A549 (cell line): ENCODE measurements at regions not wholly inside any gene's neighbourhood (a gene's known extent, or its start where the extent isn't known, plus 50 kb on each side); places are given as distances from the start of the nearest gene placed in this dataset.
"Not testable (repeated sequence)": the region's sequence is repeated elsewhere in the genome, so short reads cannot be mapped to it uniquely, and the experiment has no call there.

ENCODE experiments used
- ATAC-seq, 2 experiments: fragments of 200-7000 bp in 1 of 2; fragments of >200 bp in 1 of 2; cut with Nextera tagmentation in 1 of 2; cut with Tn5 transposase in 1 of 2; 3 replicates each; pipeline versions ENCODE4 v1.8.0 to v1.9.1; 2018 to 2020; ENCODE audit warnings: mild to moderate bottlenecking in 1 of 2, moderate library complexity in 1 of 2
- CTCF ChIA-PET: fragments of 300-600 bp; sonication (Branson Sonifier 250); formaldehyde crosslinking; extraction: SDS; loops from one replicate; lab custom pipeline; 2021; ENCODE audit warnings: antibody characterized with exemption, inconsistent platforms; lab: Yijun Ruan, JAX
- POLR2A ChIA-PET: fragments of 350-600 bp; formaldehyde crosslinking; extraction: SDS; loops from one replicate; lab custom pipeline; 2021; ENCODE audit warnings: antibody characterized with exemption, inconsistent platforms; lab: Yijun Ruan, JAX
- DNase-seq, 2 experiments: peaks; one replicate each; pipeline versions ENCODE4 v3.0.0 to v3.0.0-alpha.2; 2011 to 2016; ENCODE audit warnings: low read depth in 1 of 2, low spot score in 1 of 2
- FAIRE-seq: peaks from 2 replicates; lab custom pipeline; 2011; peaks lifted over from hg19 to GRCh38; lab: Jason Lieb, UNC
- H3K27ac ChIP-seq, 2 experiments: fragments of >200 bp; sonication (Bioruptor Twin); formaldehyde crosslinking; 3 replicates each; pipeline ENCODE4 v1.5.1; 2016 to 2017
- H3K4me1 ChIP-seq: fragments of >200 bp; sonication (Bioruptor Twin); formaldehyde crosslinking; 3 replicates; pipeline ENCODE4 v1.6.1; 2016
- H3K4me2 ChIP-seq: fragments of >200 bp; sonication (Bioruptor Twin); formaldehyde crosslinking; 3 replicates; pipeline ENCODE4 v1.6.1; 2016
- H3K4me3 ChIP-seq: fragments of >200 bp; sonication (Bioruptor Twin); formaldehyde crosslinking; 3 replicates; pipeline ENCODE4 v1.5.1; 2016
- H3K9me3 ChIP-seq: fragments of >200 bp; sonication (Bioruptor Twin); formaldehyde crosslinking; 3 replicates; pipeline ENCODE4 v1.6.1; 2016
- BHLHE40 ChIP-seq: IDR thresholded peaks from 2 replicates; pipeline ENCODE4 v1.6.1; 2012; ENCODE audit warnings: low read depth, low read length, inconsistent platforms
- CBX8 ChIP-seq: fragments of 200-600 bp; sonication (generic); IDR thresholded peaks from 2 replicates; pipeline ENCODE4 v1.6.1; 2016
- CHD4 ChIP-seq: fragments of 200-600 bp; sonication (generic); IDR thresholded peaks from 2 replicates; pipeline ENCODE4 v1.6.1; 2016; ENCODE audit warnings: antibody characterized with exemption, mild to moderate bottlenecking, borderline replicate concordance
- CTCF ChIP-seq: fragments of >200 bp; sonication (Bioruptor Twin); formaldehyde crosslinking; IDR thresholded peaks from 3 replicates; pipeline ENCODE4 v1.5.1; 2016
- EHF ChIP-seq: fragments of 250-450 bp; sonication (Bioruptor Pico); IDR thresholded peaks from 2 replicates; pipeline ENCODE4 v1.5.0; 2020; ENCODE audit warnings: mild to moderate bottlenecking
- EHMT2 ChIP-seq: fragments of 200-600 bp; sonication (generic); IDR thresholded peaks from 2 replicates; pipeline ENCODE4 v1.6.1; 2016; ENCODE audit warnings: antibody characterized with exemption, low read depth, mild to moderate bottlenecking, moderate library complexity
- FOSB ChIP-seq: fragments of 250-450 bp; sonication (Bioruptor Pico); IDR thresholded peaks from 2 replicates; pipeline ENCODE4 v1.5.0; 2020; ENCODE audit warnings: mild to moderate bottlenecking, moderate library complexity
- HES2 ChIP-seq: fragments of >200 bp; sonication (Bioruptor Twin); formaldehyde crosslinking; IDR thresholded peaks from 2 replicates; pipeline ENCODE4 v1.6.1; 2016
- HMGXB4 ChIP-seq: fragments of 250-450 bp; sonication (Bioruptor Pico); IDR thresholded peaks from 2 replicates; pipeline ENCODE4 v1.5.0; 2021; ENCODE audit warnings: mild to moderate bottlenecking, moderate library complexity, borderline replicate concordance
- HOXB5 ChIP-seq: fragments of 250-450 bp; sonication (Bioruptor Pico); IDR thresholded peaks from 2 replicates; pipeline ENCODE4 v1.5.0; 2020; ENCODE audit warnings: mild to moderate bottlenecking, moderate library complexity
- JUN ChIP-seq, 2 experiments: fragments of >200 bp; sonication (Bioruptor Twin); formaldehyde crosslinking; IDR thresholded peaks; 2 replicates in 1 of 2; 3 replicates in 1 of 2; pipeline ENCODE4 v1.6.1; 2016 to 2017
- KDM5A ChIP-seq: fragments of 200-600 bp; sonication (generic); IDR thresholded peaks from 2 replicates; pipeline ENCODE4 v1.6.1; 2016; ENCODE audit warnings: antibody characterized with exemption, mild to moderate bottlenecking
- MAFK ChIP-seq: fragments of 450-650 bp; IDR thresholded peaks from 2 replicates; pipeline ENCODE4 v1.6.1; 2014; ENCODE audit not compliant: partially characterized antibody
- MAZ ChIP-seq: fragments of 150-350 bp; IDR thresholded peaks from 2 replicates; pipeline ENCODE4 v1.6.1; 2014; ENCODE audit warnings: antibody characterized with exemption, low read depth, low read length, borderline replicate concordance
- POLR2AphosphoS2 ChIP-seq: conservative IDR thresholded peaks from 2 replicates; pipeline ENCODE4 v1.6.1; 2012; ENCODE audit warnings: low read length, improper control_type of control experiment, inconsistent platforms
- RFX5 ChIP-seq: fragments of 450-650 bp; IDR thresholded peaks from 2 replicates; pipeline ENCODE4 v1.7.1; 2014; ENCODE audit warnings: antibody characterized with exemption, mild to moderate bottlenecking, moderate library complexity
- SREBF2 ChIP-seq: fragments of 450-650 bp; IDR thresholded peaks from 2 replicates; pipeline ENCODE4 v1.6.1; 2014; ENCODE audit warnings: mild to moderate bottlenecking, moderate library complexity
- ZSCAN20 ChIP-seq: fragments of 250-450 bp; sonication (Bioruptor Pico); IDR thresholded peaks from 2 replicates; pipeline ENCODE4 v1.8.0; 2022; ENCODE audit warnings: mild to moderate bottlenecking, moderate library complexity
- WGBS: methylation state at CpG from one replicate; pipeline ENCODE4 v1.1.6; 2017; ENCODE audit errors: missing lambda C conversion rate; 5-methylcytosine and 5-hydroxymethylcytosine counted together

GRCh38 chr2:47690706-47691325 is 92.1 kb upstream of the MSH6 start:
- H3K4me3 ChIP-seq, H3K4me1 ChIP-seq, FAIRE-seq, ATAC-seq, CTCF ChIA-PET, H3K9me3 ChIP-seq, H3K27ac ChIP-seq, H3K4me2 ChIP-seq, DNase-seq, POLR2A ChIA-PET: not testable (repeated sequence)
- WGBS: 94% methylated on average over 42 of the region's 44 CpGs

GRCh38 chr2:47690132-47690531 is 92.8 kb upstream of the MSH6 start:
- ChIA-PET CTCF (no interaction called here), POLR2A (no interaction called here)
- WGBS: 44% methylated on average over 2 of the region's 2 CpGs
- FAIRE-seq (no peak), DNase-seq (no peak), ATAC-seq (no peak)
- H3K4me2 ChIP-seq: no peak overlapping the region
- H3K4me1 ChIP-seq: no peaks in the 10 kb centered on the region
- H3K9me3 ChIP-seq: no peaks in the 10 kb centered on the region
- no peak for TF ChIP-seq POLR2AphosphoS2
- TF ChIP-seq HES2: no peak
- TF ChIP-seq MAZ: no peak
- TF ChIP-seq JUN (IDR thresholded peaks at IDR 0.05): no peak
- no peak for TF ChIP-seq HOXB5 (CRISPR knock-in tag)
- TF ChIP-seq HMGXB4 (CRISPR knock-in tag): no peak
- no peak for TF ChIP-seq KDM5A
- TF ChIP-seq MAFK: no peak
- no peak for TF ChIP-seq EHMT2
- no peak for TF ChIP-seq FOSB (CRISPR knock-in tag)
- TF ChIP-seq CBX8: no peak
- no peak for TF ChIP-seq BHLHE40
- TF ChIP-seq SREBF2: no peak
- no peak for TF ChIP-seq CHD4
- no peak for TF ChIP-seq CTCF
- no peak for TF ChIP-seq EHF (CRISPR knock-in tag)
- no peak for TF ChIP-seq RFX5
- TF ChIP-seq ZSCAN20 (CRISPR knock-in tag): no peak
- no peak overlapping the region for H3K27ac ChIP-seq
- H3K4me3 ChIP-seq: no peak overlapping the region

- ATAC-seq, H3K4me2 ChIP-seq, H3K9me3 ChIP-seq, H3K27ac ChIP-seq, H3K4me1 ChIP-seq, FAIRE-seq, DNase-seq, H3K4me3 ChIP-seq, POLR2A ChIA-PET: not testable (repeated sequence)
- CTCF ChIA-PET: interaction anchor here (1.5 kb wide), 1 partner anchor 79 kb away, joined by 4 read pairs; no protein-coding TSS in a partner anchor
- 92% methylated on average over 4 of the region's 4 CpGs for WGBS
These were observed 93.8 kb upstream of the MSH6 start for GRCh38 chr2:47689118-47689517.
